GM23338 (cell line): ENCODE measurements at regions not wholly inside any gene's neighbourhood (a gene's known extent, or its start where the extent isn't known, plus 50 kb on each side); places are given as distances from the start of the nearest gene placed in this dataset.

ENCODE experiments used
- ATAC-seq: fragments of 200-7000 bp; cut with Tn5 transposase; 3 replicates; pipeline ENCODE4 v1.9.1; 2020
- DNase-seq: peaks from one replicate; pipeline ENCODE4 v3.0.0-alpha.2; 2015; ENCODE audit warnings: low spot score
- H2AFZ ChIP-seq: fragments of 200-600 bp; sonication (generic); 2 replicates; pipeline ENCODE4 v1.8.0; 2016; ENCODE audit warnings: antibody characterized with exemption, mild to moderate bottlenecking, moderate library complexity
- H3F3A ChIP-seq: fragments of 200-600 bp; sonication (generic); replicated peaks from 2 replicates; pipeline ENCODE4 v1.8.0; 2017; ENCODE audit warnings: antibody characterized with exemption, mixed run types, low read depth
- H3K27ac ChIP-seq: fragments of 200-600 bp; sonication (generic); 2 replicates; pipeline ENCODE4 v1.6.1; 2016; ENCODE audit warnings: low read depth
- H3K27me3 ChIP-seq: fragments of 200-600 bp; sonication (generic); 2 replicates; pipeline ENCODE4 v1.8.0; 2016; ENCODE audit warnings: mild to moderate bottlenecking, mixed run types, moderate library complexity; ENCODE audit not compliant: insufficient read depth
- H3K36me3 ChIP-seq: fragments of 200-600 bp; sonication (generic); 2 replicates; pipeline ENCODE4 v1.8.0; 2016; ENCODE audit warnings: mild to moderate bottlenecking; ENCODE audit not compliant: insufficient read depth
- H3K4me1 ChIP-seq: fragments of 200-600 bp; sonication (generic); 2 replicates; pipeline ENCODE4 v1.8.0; 2016; ENCODE audit warnings: mild to moderate bottlenecking, moderate library complexity; ENCODE audit not compliant: insufficient read depth
- H3K4me2 ChIP-seq: fragments of 200-600 bp; sonication (generic); 2 replicates; pipeline ENCODE4 v1.7.1; 2017; ENCODE audit warnings: mixed run types
- H3K4me3 ChIP-seq: fragments of 200-600 bp; sonication (generic); 2 replicates; pipeline ENCODE4 v1.6.1; 2016; ENCODE audit warnings: mixed run types
- H3K79me2 ChIP-seq: fragments of 200-600 bp; sonication (generic); replicated peaks from 2 replicates; pipeline ENCODE4 v1.8.0; 2017; ENCODE audit warnings: mild to moderate bottlenecking; ENCODE audit not compliant: insufficient read depth
- H3K9me2 ChIP-seq: fragments of 200-600 bp; sonication (generic); 2 replicates; pipeline ENCODE4 v1.8.0; 2017; ENCODE audit not compliant: insufficient read depth
- H4K20me1 ChIP-seq: fragments of 200-600 bp; sonication (generic); replicated peaks from 2 replicates; pipeline ENCODE4 v1.8.0; 2017; ENCODE audit warnings: mild to moderate bottlenecking; ENCODE audit not compliant: insufficient read depth
- H3K27ac Mint-ChIP-seq: 2 replicates; pipeline ENCODE4 v1.8.0; 2020; ENCODE audit warnings: inconsistent platforms, mild to moderate bottlenecking, moderate library complexity, mixed read lengths
- H3K27me3 Mint-ChIP-seq: 3 replicates; pipeline ENCODE4 v1.8.0; 2022; ENCODE audit warnings: low read depth, mild to moderate bottlenecking, moderate library complexity, mixed read lengths, inconsistent platforms; ENCODE audit not compliant: insufficient read depth, poor library complexity
- H3K36me3 Mint-ChIP-seq: 3 replicates; pipeline ENCODE4 v1.8.0; 2021; ENCODE audit warnings: low read depth, mild to moderate bottlenecking, inconsistent platforms, moderate library complexity, mixed read lengths
- H3K4me1 Mint-ChIP-seq: 3 replicates; pipeline ENCODE4 v1.8.0; 2020; ENCODE audit warnings: mild to moderate bottlenecking, inconsistent platforms, mixed read lengths
- H3K4me3 Mint-ChIP-seq: 3 replicates; pipeline ENCODE4 v1.8.0; 2021; ENCODE audit warnings: moderate library complexity, mild to moderate bottlenecking, inconsistent platforms, mixed read lengths
- H3K9me3 Mint-ChIP-seq: 3 replicates; pipeline ENCODE4 v1.8.0; 2020; ENCODE audit warnings: moderate library complexity, mild to moderate bottlenecking, inconsistent platforms, mixed read lengths
- EZH2 ChIP-seq: fragments of 200-600 bp; sonication (generic); IDR thresholded peaks from one replicate; pipeline ENCODE4 v1.8.0; 2017; ENCODE audit warnings: antibody characterized with exemption, mild to moderate bottlenecking, low read depth; ENCODE audit not compliant: unreplicated experiment
- JUNB ChIP-seq: IDR thresholded peaks from one replicate; pipeline ENCODE4 v1.6.1; 2016; ENCODE audit warnings: antibody characterized with exemption; ENCODE audit not compliant: unreplicated experiment
- STAT1 ChIP-seq: IDR thresholded peaks from one replicate; pipeline ENCODE4 v1.6.1; 2016; ENCODE audit warnings: antibody characterized with exemption; ENCODE audit not compliant: unreplicated experiment
- ZNF331 ChIP-seq: fragments of 250-450 bp; sonication (Bioruptor Pico); IDR thresholded peaks from 2 replicates; pipeline ENCODE4 v1.5.0; 2020; ENCODE audit warnings: low read depth, mild to moderate bottlenecking, moderate library complexity
- TF ChIP-seq, protein P1 (sequence below): IDR thresholded peaks from one replicate; pipeline ENCODE4 v1.6.1; 2018; ENCODE audit warnings: antibody characterized with exemption; ENCODE audit not compliant: unreplicated experiment
- TF ChIP-seq, protein P2 (sequence below): IDR thresholded peaks from 2 replicates; pipeline ENCODE4 v1.6.1; 2016; ENCODE audit warnings: antibody characterized with exemption
- TF ChIP-seq, protein P3 (sequence below), 2 experiments: fragments of 200-600 bp in 1 of 2; sonication (generic) in 1 of 2; conservative IDR thresholded peaks; 2 replicates each; pipeline versions ENCODE4 v1.5.1 to v1.6.1; 2016 to 2017; ENCODE audit warnings: antibody characterized with exemption in 2 of 2, low read depth in 2 of 2, mild to moderate bottlenecking in 2 of 2, moderate library complexity in 1 of 2
- TF ChIP-seq, protein P4 (sequence below): fragments of 250-450 bp; sonication (Bioruptor Pico); IDR thresholded peaks from 2 replicates; pipeline ENCODE4 v1.5.0; 2020; ENCODE audit warnings: mild to moderate bottlenecking, moderate library complexity

DNA sequence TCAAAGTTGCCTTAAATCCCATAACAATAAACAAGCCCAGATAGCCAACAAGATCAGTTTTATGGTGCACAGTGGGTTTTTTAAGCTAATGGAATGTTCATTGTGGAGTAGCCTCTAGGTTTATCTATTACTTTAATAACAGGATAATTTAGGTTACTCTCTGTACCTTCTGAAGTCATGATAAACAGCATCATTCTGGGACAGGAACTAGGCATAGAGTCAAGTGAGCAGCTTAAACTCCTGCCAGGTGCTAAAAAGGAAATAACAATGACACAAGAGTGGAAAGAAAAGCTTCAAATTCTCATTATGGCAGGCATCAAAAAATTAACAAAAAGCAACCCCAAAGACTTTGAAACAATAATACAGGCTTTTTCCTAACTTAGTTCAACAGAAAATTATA is 228.8 kb downstream of the HACE1 start (continued):
- TF ChIP-seq, protein P1, sequence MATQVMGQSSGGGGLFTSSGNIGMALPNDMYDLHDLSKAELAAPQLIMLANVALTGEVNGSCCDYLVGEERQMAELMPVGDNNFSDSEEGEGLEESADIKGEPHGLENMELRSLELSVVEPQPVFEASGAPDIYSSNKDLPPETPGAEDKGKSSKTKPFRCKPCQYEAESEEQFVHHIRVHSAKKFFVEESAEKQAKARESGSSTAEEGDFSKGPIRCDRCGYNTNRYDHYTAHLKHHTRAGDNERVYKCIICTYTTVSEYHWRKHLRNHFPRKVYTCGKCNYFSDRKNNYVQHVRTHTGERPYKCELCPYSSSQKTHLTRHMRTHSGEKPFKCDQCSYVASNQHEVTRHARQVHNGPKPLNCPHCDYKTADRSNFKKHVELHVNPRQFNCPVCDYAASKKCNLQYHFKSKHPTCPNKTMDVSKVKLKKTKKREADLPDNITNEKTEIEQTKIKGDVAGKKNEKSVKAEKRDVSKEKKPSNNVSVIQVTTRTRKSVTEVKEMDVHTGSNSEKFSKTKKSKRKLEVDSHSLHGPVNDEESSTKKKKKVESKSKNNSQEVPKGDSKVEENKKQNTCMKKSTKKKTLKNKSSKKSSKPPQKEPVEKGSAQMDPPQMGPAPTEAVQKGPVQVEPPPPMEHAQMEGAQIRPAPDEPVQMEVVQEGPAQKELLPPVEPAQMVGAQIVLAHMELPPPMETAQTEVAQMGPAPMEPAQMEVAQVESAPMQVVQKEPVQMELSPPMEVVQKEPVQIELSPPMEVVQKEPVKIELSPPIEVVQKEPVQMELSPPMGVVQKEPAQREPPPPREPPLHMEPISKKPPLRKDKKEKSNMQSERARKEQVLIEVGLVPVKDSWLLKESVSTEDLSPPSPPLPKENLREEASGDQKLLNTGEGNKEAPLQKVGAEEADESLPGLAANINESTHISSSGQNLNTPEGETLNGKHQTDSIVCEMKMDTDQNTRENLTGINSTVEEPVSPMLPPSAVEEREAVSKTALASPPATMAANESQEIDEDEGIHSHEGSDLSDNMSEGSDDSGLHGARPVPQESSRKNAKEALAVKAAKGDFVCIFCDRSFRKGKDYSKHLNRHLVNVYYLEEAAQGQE, result no peak
- TF ChIP-seq EZH2 (no peak), ZNF331 (no peak)

DNA sequence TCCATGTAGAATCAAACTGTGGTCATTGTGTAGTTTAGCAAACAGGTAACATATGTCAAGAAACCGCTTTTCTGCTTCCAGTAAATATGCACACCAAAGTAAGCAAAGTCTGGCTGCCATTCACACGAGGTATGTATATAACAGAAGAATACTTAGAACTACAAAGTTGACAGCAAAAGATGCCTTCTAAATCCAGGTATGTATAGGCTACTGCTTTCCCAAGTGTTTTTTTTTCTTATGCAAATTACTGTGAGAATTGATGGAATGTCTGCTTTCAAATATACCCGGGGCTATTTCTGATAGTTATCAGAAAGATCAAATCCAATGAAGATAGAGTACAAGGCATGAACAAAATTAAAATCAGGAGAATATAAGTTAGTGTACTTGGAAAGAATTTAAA is 229.2 kb downstream of the HACE1 start:
- H2AFZ ChIP-seq, result no peak overlapping the region
- Mint-ChIP-seq H3K9me3 (no peaks in the 10 kb centered on the region), H3K4me1 (peaks cover 16% of the 10 kb centered on the region), H3K36me3 (no peaks in the 10 kb centered on the region), H3K4me3 (no peak overlapping the region; the same call in 2 of the 3 replicates), H3K27ac (no peak overlapping the region), H3K27me3 (no peaks in the 10 kb centered on the region)
- no peaks in the 10 kb centered on the region for H3K9me2 ChIP-seq
- TF ChIP-seq, protein P2, sequence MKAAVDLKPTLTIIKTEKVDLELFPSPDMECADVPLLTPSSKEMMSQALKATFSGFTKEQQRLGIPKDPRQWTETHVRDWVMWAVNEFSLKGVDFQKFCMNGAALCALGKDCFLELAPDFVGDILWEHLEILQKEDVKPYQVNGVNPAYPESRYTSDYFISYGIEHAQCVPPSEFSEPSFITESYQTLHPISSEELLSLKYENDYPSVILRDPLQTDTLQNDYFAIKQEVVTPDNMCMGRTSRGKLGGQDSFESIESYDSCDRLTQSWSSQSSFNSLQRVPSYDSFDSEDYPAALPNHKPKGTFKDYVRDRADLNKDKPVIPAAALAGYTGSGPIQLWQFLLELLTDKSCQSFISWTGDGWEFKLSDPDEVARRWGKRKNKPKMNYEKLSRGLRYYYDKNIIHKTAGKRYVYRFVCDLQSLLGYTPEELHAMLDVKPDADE, result no peak
- TF ChIP-seq, protein P3, sequence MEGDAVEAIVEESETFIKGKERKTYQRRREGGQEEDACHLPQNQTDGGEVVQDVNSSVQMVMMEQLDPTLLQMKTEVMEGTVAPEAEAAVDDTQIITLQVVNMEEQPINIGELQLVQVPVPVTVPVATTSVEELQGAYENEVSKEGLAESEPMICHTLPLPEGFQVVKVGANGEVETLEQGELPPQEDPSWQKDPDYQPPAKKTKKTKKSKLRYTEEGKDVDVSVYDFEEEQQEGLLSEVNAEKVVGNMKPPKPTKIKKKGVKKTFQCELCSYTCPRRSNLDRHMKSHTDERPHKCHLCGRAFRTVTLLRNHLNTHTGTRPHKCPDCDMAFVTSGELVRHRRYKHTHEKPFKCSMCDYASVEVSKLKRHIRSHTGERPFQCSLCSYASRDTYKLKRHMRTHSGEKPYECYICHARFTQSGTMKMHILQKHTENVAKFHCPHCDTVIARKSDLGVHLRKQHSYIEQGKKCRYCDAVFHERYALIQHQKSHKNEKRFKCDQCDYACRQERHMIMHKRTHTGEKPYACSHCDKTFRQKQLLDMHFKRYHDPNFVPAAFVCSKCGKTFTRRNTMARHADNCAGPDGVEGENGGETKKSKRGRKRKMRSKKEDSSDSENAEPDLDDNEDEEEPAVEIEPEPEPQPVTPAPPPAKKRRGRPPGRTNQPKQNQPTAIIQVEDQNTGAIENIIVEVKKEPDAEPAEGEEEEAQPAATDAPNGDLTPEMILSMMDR (conservative IDR thresholded peaks at IDR 0.05; ENCODE audit: low read depth in 2 of 2), result no peak
- TF ChIP-seq EZH2 (no peak), ZNF331 (no peak), JUNB (no peak), STAT1 (no peak)
- TF ChIP-seq, protein P4, sequence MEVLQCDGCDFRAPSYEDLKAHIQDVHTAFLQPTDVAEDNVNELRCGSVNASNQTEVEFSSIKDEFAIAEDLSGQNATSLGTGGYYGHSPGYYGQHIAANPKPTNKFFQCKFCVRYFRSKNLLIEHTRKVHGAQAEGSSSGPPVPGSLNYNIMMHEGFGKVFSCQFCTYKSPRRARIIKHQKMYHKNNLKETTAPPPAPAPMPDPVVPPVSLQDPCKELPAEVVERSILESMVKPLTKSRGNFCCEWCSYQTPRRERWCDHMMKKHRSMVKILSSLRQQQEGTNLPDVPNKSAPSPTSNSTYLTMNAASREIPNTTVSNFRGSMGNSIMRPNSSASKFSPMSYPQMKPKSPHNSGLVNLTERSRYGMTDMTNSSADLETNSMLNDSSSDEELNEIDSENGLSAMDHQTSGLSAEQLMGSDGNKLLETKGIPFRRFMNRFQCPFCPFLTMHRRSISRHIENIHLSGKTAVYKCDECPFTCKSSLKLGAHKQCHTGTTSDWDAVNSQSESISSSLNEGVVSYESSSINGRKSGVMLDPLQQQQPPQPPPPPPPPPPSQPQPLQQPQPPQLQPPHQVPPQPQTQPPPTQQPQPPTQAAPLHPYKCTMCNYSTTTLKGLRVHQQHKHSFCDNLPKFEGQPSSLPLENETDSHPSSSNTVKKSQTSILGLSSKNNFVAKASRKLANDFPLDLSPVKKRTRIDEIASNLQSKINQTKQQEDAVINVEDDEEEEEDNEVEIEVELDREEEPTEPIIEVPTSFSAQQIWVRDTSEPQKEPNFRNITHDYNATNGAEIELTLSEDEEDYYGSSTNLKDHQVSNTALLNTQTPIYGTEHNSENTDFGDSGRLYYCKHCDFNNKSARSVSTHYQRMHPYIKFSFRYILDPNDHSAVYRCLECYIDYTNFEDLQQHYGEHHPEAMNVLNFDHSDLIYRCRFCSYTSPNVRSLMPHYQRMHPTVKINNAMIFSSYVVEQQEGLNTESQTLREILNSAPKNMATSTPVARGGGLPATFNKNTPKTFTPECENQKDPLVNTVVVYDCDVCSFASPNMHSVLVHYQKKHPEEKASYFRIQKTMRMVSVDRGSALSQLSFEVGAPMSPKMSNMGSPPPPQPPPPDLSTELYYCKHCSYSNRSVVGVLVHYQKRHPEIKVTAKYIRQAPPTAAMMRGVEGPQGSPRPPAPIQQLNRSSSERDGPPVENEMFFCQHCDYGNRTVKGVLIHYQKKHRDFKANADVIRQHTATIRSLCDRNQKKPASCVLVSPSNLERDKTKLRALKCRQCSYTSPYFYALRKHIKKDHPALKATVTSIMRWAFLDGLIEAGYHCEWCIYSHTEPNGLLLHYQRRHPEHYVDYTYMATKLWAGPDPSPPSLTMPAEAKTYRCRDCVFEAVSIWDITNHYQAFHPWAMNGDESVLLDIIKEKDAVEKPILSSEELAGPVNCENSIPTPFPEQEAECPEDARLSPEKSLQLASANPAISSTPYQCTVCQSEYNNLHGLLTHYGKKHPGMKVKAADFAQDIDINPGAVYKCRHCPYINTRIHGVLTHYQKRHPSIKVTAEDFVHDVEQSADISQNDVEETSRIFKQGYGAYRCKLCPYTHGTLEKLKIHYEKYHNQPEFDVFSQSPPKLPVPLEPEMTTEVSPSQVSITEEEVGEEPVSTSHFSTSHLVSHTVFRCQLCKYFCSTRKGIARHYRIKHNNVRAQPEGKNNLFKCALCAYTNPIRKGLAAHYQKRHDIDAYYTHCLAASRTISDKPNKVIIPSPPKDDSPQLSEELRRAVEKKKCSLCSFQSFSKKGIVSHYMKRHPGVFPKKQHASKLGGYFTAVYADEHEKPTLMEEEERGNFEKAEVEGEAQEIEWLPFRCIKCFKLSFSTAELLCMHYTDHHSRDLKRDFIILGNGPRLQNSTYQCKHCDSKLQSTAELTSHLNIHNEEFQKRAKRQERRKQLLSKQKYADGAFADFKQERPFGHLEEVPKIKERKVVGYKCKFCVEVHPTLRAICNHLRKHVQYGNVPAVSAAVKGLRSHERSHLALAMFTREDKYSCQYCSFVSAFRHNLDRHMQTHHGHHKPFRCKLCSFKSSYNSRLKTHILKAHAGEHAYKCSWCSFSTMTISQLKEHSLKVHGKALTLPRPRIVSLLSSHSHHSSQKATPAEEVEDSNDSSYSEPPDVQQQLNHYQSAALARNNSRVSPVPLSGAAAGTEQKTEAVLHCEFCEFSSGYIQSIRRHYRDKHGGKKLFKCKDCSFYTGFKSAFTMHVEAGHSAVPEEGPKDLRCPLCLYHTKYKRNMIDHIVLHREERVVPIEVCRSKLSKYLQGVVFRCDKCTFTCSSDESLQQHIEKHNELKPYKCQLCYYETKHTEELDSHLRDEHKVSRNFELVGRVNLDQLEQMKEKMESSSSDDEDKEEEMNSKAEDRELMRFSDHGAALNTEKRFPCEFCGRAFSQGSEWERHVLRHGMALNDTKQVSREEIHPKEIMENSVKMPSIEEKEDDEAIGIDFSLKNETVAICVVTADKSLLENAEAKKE (CRISPR knock-in tag), result no peak
- no peaks in the 10 kb centered on the region for H3K36me3 ChIP-seq
- H3F3A ChIP-seq, result no peaks in the 10 kb centered on the region
- no peaks in the 10 kb centered on the region for H4K20me1 ChIP-seq
- ATAC-seq (peak; percentile 57), DNase-seq (peak; percentile 45)
- H3K4me2 ChIP-seq, result peak overlapping the region; percentile 17
- H3K4me1 ChIP-seq, result peaks cover 19% of the 10 kb centered on the region
- H3K79me2 ChIP-seq, result no peaks in the 10 kb centered on the region
- no peaks in the 10 kb centered on the region for H3K27me3 ChIP-seq
- H3K4me3 ChIP-seq, result no peak overlapping the region
- H3K27ac ChIP-seq, result no peak overlapping the region
